Calu3 (cell line): ENCODE measurements at regions not wholly inside any gene's neighbourhood (a gene's known extent, or its start where the extent isn't known, plus 50 kb on each side); places are given as distances from the start of the nearest gene placed in this dataset.
"Not testable (repeated sequence)": the region's sequence is repeated elsewhere in the genome, so short reads cannot be mapped to it uniquely, and the experiment has no call there.

Experiments
- BruUV-seq: library from RNA; stranded (reverse); fragments of 400-500 nt; replicated peaks from 2 replicates; lab custom pipeline; 2021; lab: Mats Ljungman, UMichigan
- CTCF ChIA-PET: fragments of 300-600 bp; sonication (Branson Sonifier 250); formaldehyde crosslinking; loops from one replicate; lab custom pipeline; 2022; ENCODE audit warnings: antibody characterized with exemption; lab: Charles Lee
- DNase-seq: peaks from one replicate; pipeline ENCODE4 v3.0.0; 2022
- H3K27ac Mint-ChIP-seq: one replicate; pipeline ENCODE4 v1.8.0; 2022; ENCODE audit warnings: mixed read lengths; ENCODE audit not compliant: unreplicated experiment
- H3K27me3 Mint-ChIP-seq: one replicate; pipeline ENCODE4 v1.8.0; 2022; ENCODE audit warnings: mixed read lengths; ENCODE audit not compliant: unreplicated experiment
- H3K36me3 Mint-ChIP-seq: one replicate; pipeline ENCODE4 v1.8.0; 2022; ENCODE audit warnings: mild to moderate bottlenecking, moderate library complexity, mixed read lengths; ENCODE audit not compliant: insufficient read depth, unreplicated experiment
- H3K4me1 Mint-ChIP-seq: one replicate; pipeline ENCODE4 v1.8.0; 2022; ENCODE audit warnings: mild to moderate bottlenecking, low read depth, mixed read lengths; ENCODE audit not compliant: unreplicated experiment
- H3K4me3 Mint-ChIP-seq: one replicate; pipeline ENCODE4 v1.8.0; 2022; ENCODE audit warnings: mild to moderate bottlenecking, low read depth, moderate library complexity, mixed read lengths; ENCODE audit not compliant: unreplicated experiment
- H3K9me3 Mint-ChIP-seq: one replicate; pipeline ENCODE4 v1.8.0; 2022; ENCODE audit warnings: low read depth, mixed read lengths; ENCODE audit not compliant: unreplicated experiment
- intact Hi-C: fragments of 100-400 bp; cut with micrococcal nuclease; formaldehyde crosslinking; loops from one replicate; pipeline ENCODE4 v1.10.0; 2022; ENCODE audit not compliant: unreplicated experiment

- not testable (repeated sequence) for H3K4me3 Mint-ChIP-seq
Measured at GRCh38 chr21:10398692-10399489, 122.5 kb upstream of the TPTE start.

GRCh38 chr21:10400622-10401361 is 120.6 kb upstream of the TPTE start:
- CTCF ChIA-PET, intact Hi-C loops, H3K4me3 Mint-ChIP-seq, H3K4me1 Mint-ChIP-seq, H3K27ac Mint-ChIP-seq, H3K36me3 Mint-ChIP-seq, H3K27me3 Mint-ChIP-seq, H3K9me3 Mint-ChIP-seq, DNase-seq, BruUV-seq: not testable (repeated sequence)

More at GRCh38 chr21:10398692-10399489, 122.5 kb upstream of the TPTE start:
- CTCF ChIA-PET, H3K9me3 Mint-ChIP-seq, H3K27ac Mint-ChIP-seq, BruUV-seq, H3K27me3 Mint-ChIP-seq, H3K36me3 Mint-ChIP-seq, intact Hi-C loops, H3K4me1 Mint-ChIP-seq, DNase-seq: not testable (repeated sequence)

GRCh38 chr21:10402461-10402860 is 118.9 kb upstream of the TPTE start:
- H3K27me3 Mint-ChIP-seq, H3K9me3 Mint-ChIP-seq, DNase-seq, BruUV-seq, CTCF ChIA-PET, H3K4me3 Mint-ChIP-seq, intact Hi-C loops, H3K36me3 Mint-ChIP-seq, H3K4me1 Mint-ChIP-seq, H3K27ac Mint-ChIP-seq: not testable (repeated sequence)

- H3K27ac Mint-ChIP-seq, DNase-seq, H3K4me3 Mint-ChIP-seq, CTCF ChIA-PET, H3K27me3 Mint-ChIP-seq, intact Hi-C loops, H3K36me3 Mint-ChIP-seq, BruUV-seq, H3K9me3 Mint-ChIP-seq, H3K4me1 Mint-ChIP-seq: not testable (repeated sequence)
Measured at GRCh38 chr21:10405331-10405730, 116.1 kb upstream of the TPTE start.

GRCh38 chr21:10409786-10410185 is 111.6 kb upstream of the TPTE start:
- intact Hi-C loops, H3K27ac Mint-ChIP-seq, BruUV-seq, CTCF ChIA-PET, H3K4me3 Mint-ChIP-seq, H3K27me3 Mint-ChIP-seq, H3K9me3 Mint-ChIP-seq, H3K4me1 Mint-ChIP-seq, H3K36me3 Mint-ChIP-seq, DNase-seq: not testable (repeated sequence)

- H3K9me3 Mint-ChIP-seq, intact Hi-C loops, BruUV-seq, H3K36me3 Mint-ChIP-seq, CTCF ChIA-PET, DNase-seq, H3K27me3 Mint-ChIP-seq, H3K4me3 Mint-ChIP-seq, H3K4me1 Mint-ChIP-seq, H3K27ac Mint-ChIP-seq: not testable (repeated sequence)
Measured at GRCh38 chr21:10410354-10410929, 110.9 kb upstream of the TPTE start.

DNA sequence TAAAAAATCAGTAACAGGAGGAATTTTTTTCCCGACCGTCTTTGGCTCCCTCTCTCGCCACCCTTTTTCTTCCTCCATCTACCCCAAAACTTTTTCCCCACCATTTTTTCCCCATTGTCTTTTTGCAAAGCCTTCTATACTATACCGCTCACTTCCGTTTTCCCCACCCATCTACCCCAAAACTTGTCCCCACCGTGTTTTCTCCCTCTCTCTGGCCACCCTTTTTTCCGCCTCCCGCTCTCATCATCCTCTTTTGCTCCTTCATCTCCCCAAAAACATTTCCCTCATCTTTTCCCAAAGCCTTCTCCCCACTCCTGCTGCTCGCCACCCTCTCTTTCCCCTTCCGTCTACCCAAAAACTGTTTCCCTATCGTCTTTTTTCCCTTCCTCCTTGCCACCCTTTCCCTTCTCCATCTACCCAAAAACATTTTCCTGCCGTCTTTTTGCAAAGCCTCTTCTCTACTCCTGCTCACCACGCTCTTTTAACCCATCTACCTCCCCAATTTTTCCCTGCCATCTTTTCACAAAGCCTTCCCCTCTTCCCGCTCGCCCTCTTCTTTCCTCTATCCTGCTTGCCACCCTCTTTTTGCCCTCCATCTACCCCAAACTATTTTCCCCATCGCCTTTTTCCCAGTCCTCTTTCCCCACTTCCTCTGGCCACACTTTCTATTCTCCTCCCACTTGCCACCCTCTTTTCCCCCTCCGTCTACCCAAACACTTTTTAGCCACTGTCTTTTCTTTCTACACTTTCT is 109.4 kb upstream of the TPTE start:
- H3K27ac Mint-ChIP-seq, H3K27me3 Mint-ChIP-seq, H3K4me3 Mint-ChIP-seq, H3K9me3 Mint-ChIP-seq, BruUV-seq, intact Hi-C loops, DNase-seq, CTCF ChIA-PET, H3K36me3 Mint-ChIP-seq, H3K4me1 Mint-ChIP-seq: not testable (repeated sequence)

DNA sequence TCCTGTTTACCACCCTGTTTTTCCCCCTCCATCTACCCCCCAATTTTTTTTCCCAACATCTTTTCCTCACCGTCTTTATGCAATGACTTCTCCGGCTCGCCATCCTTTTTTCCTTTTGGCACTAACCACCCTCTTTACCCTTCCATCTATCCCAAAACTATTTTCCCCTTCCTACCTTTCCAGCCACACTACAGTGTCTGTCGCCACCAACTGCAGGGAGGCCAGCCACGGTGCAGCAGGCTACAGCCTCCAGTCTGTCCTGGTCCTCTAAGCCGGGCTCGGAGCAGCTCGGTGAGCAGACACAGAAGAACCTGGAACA is 108.5 kb upstream of the TPTE start:
- DNase-seq, CTCF ChIA-PET, BruUV-seq, intact Hi-C loops, H3K27ac Mint-ChIP-seq, H3K27me3 Mint-ChIP-seq, H3K4me1 Mint-ChIP-seq, H3K9me3 Mint-ChIP-seq, H3K36me3 Mint-ChIP-seq, H3K4me3 Mint-ChIP-seq: not testable (repeated sequence)

DNA sequence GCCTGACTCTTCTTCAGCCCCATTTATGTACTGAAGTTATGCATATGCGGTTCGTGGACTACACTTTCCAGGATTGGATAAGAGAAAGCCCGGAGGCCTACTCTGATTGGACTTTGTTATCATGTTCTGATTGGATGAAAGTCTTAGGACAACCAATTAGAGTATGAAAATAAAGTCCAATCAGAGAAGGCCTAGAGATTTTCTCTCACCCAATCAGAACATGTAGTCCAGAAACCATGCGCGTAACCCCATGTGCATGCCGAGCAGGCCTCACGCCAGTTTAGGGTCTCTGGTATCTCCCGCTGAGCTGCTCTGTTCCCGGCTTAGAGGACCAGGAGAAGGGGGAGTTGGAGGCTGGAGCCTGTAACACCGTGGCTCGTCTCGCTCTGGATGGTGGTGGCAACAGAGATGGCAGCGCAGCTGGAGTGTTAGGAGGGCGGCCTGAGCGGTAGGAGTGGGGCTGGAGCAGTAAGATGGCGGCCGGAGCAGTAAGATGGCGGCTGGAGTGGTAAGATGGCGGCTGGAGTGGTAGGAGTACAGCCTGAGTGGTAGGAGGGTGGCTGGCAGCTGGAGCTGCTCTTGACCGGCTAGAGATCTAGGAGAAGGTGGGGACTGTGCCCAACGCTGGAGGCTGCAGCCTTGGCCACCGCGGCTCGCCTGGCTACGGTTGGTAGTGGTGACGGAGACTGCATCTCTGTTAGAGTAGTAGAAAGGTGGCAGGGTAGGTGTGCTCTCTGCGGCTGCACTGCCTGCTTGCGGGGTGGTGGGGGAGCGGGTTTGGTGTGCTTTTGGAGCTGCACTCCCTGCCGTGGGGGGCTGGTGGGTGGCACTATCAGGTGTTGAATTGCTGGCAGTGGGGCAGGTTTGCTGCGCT is 107.9 kb upstream of the TPTE start:
- H3K27ac Mint-ChIP-seq, H3K36me3 Mint-ChIP-seq, H3K4me3 Mint-ChIP-seq, H3K4me1 Mint-ChIP-seq, BruUV-seq, intact Hi-C loops, H3K9me3 Mint-ChIP-seq, DNase-seq, H3K27me3 Mint-ChIP-seq, CTCF ChIA-PET: not testable (repeated sequence)
